Activated T-cell treated with anti-CD3 and anti-CD28 coated beads, Interleukin-2, amount 50 U/mL, for 48 hours (primary cell): ENCODE measurements at regions not wholly inside any gene's neighbourhood (a gene's known extent, or its start where the extent isn't known, plus 50 kb on each side); places are given as distances from the start of the nearest gene placed in this dataset.
"Not testable (repeated sequence)": the region's sequence is repeated elsewhere in the genome, so short reads cannot be mapped to it uniquely, and the experiment has no call there.

ENCODE experiments used
- DNase-seq, 2 experiments: peaks; one replicate each; pipeline ENCODE4 v3.0.0-alpha.2; 2020

DNA sequence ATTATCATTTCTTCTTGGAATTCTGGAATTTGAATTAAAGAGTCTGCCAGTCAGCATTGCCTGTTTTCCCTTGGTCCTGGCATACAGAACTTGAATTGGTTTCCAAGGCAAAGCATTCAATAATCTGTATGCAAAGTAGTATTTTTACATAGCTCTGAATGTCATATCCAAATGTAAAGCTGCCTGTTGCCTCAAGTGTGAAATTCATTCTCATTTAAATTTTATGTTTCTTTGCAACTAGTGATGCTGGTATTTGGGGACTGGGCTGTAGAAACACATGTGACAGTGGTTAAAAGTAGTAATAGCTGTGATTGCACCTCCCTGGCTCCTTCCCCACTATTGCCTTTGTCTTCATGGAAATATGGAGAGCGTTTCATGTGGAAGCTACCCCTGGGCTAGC, 743.9 kb upstream of the GOLIM4 start:
- DNase-seq = no peak

GRCh38 chr3:168834558-168834957, 738.8 kb upstream of the GOLIM4 start:
- no peak for DNase-seq

DNA sequence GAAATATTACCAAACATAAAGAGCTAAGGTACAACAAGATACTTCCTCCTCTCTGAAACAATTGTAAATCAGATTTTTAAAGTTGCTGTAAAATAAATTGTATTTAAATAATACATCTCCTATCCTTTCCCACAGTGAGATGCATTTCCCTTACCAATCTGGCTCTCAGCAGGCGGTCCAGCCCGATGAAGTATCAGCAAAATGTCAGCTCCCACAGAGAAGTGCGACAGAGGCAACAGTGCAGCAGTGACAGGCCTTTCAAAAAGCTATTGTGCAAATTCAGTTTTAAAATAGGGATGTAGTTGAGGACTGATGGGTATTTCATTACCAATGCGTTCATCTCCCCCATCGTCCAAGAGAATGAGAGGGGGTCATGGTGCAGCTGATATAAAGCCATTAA, 733.2 kb upstream of the GOLIM4 start:
- no peak for DNase-seq

DNA sequence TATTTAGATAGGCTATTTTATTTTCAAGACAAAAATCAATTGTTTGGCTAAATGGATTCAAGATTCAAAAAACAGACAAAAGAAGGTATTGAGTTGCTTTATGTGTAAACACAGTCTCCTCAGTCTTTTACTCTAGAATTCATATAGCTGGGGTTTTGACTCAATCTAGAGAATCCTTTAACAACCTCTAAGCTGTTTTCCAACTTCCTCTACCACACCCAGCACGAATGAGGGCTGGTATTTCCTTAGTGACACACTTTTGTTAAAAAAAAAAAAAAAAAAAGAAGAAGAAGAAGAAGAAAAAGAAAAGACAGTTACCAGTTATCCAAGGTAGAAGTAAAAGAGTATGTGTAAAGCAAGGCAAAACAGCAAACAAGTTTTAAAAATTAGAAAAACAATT, 732.8 kb upstream of the GOLIM4 start:
- DNase-seq = no peak

DNA sequence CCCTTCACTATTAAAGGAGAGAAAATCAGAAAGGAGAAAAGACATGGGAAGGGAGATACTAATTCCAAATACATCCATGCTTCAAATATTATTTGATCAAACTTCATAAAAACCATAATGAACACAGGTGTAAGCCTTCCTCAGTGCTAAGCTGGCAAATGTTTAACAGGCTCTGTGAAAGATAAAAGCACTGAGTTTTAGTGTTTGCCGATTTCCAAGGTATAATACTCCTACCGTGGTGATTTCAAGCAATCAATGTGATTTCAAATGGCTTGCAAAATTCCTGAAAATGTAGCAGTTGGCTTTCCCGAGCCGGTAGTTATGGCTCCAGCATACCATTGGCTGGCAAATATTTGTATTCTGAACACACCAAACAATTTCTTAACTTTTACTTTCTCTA, 732.3 kb upstream of the GOLIM4 start:
- DNase-seq = no peak

GRCh38 chr3:168824107-168824506, 728.4 kb upstream of the GOLIM4 start:
- no peak for DNase-seq

GRCh38 chr3:168823466-168823865, 727.7 kb upstream of the GOLIM4 start:
- DNase-seq = no peak

DNA sequence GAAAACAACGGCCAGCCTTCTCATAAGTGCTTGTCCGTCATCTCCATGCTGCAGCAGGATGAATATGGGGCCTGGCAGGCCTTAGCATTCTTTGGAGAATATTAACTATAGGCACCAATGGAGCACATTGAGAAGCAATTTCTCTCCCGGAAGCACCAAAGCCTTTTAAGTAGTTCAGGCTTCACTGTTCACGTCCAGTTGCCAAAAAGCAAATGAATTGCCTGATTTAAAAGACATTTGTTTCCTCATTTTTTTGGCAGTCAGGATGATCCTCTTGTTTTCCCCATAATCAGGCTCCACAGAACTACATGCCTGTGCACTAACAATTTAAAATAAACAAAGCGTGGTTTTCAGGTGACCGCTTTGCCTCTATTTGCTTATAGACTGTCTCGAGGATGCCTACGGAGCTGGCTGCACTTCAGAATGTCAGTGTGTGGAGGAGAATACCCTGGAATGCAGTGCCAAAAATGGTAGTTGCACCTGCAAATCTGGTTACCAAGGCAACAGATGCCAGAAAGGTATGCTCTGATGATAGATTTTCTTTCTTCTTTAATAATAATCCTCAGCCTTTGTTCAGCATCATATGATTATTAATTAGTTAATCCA, 725.2 kb upstream of the GOLIM4 start:
- no peak for DNase-seq

GRCh38 chr3:168817177-168817576, 721.5 kb upstream of the GOLIM4 start:
- no peak for DNase-seq

GRCh38 chr3:168815946-168816345, 720.2 kb upstream of the GOLIM4 start:
- DNase-seq = no peak

GRCh38 chr3:168813225-168813802, 717.6 kb upstream of the GOLIM4 start:
- DNase-seq = no peak

GRCh38 chr3:168812234-168812633, 716.5 kb upstream of the GOLIM4 start:
- DNase-seq = no peak

DNA sequence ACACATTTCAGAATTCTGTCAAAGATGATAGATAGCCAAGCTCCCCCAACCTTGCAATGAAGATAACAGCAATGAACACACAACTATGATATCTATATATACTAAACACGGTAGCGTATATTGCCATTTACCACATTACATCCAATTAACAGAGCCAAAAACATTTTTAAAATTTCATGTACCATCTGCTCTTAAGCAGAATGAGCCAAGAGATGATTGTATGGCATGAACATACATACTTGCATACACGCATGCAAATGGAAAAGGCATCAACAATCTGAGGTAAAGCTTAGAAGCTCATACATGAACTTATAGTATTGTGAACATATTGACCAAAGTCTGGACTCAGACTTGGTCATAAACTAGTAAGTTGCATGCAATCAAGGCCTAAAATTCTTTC, 712.9 kb upstream of the GOLIM4 start:
- DNase-seq = no peak

DNA sequence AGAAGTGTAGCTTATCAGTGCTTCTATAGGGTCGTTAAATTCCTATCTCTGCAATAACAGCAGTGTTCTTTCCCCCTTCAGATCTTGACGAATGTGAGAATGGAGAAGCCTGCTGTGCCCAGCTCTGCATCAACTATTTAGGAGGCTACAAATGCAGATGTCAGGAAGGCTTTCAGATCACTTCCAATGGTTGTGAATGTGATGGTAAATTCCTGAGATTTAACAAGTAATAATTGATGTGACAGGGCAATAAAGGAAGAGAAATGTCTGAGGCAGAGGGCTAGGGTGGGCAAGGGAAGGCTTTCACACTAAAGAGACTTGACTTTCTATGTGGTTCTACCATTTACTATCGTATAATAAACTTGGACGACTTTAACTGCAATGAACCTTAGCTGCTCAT, 711.7 kb upstream of the GOLIM4 start:
- DNase-seq = no peak

GRCh38 chr3:168806871-168807270, 711.1 kb upstream of the GOLIM4 start:
- DNase-seq = no peak

GRCh38 chr3:168803536-168803935, 707.8 kb upstream of the GOLIM4 start:
- DNase-seq = no peak

DNA sequence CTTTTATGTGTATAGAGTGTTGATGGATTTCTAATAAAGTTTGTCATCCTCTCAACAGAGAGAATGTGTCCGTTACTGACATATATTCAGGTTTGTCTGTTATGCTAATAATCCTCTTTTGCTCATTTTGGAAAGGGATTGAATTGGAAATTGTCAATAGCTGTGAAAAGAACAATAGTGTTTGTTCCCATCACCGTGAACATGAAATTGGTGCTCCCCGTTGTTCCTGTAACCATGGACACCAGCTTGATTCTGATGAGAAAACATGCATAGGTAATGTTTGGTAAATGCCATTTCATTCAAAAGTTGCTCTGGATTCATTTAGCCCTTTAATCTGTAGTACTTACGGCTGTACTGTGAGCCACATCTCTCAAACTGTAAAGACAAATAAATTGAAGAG, 707.0 kb upstream of the GOLIM4 start:
- DNase-seq = no peak

DNA sequence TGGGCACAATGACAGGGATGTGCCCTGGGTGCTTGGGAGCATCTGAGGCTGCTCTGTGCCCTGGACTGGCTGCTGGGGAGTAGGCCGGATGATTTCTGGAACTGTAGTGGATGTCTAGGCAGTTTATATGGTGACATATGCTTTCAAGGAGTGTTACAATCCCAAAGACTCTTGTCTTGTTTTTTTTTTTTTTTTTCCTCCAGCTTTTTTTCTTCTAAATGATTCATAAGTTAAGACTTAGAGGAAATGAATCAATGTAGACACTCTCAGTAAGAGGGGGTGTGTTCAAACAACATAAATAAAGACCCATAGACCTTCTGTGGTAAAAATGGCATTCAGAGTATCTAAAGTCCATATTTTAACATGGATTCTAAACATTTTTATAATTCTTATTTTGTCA, 706.1 kb upstream of the GOLIM4 start:
- DNase-seq = no peak

- DNase-seq = no peak
These were observed 700.6 kb upstream of the GOLIM4 start for GRCh38 chr3:168796339-168796738.

DNA sequence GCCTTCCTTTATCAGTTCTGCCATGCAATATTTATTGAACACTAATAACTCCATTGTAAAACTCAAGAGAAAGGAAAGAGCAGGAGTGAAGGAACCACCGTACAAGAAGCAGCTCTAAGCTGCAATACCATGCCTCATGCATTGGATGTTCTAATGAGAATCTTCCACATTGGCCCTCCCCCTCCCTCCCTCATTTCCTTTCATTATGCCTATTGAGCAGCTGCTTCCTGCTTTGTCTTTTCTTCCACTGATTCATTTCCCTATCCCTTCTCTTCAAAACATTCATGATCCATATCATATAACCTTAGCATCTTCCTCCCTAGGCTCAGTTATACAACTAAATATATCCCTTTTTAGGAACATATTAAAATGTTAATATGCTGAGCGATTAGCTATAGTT, 698.7 kb upstream of the GOLIM4 start:
- DNase-seq = no peak

DNA sequence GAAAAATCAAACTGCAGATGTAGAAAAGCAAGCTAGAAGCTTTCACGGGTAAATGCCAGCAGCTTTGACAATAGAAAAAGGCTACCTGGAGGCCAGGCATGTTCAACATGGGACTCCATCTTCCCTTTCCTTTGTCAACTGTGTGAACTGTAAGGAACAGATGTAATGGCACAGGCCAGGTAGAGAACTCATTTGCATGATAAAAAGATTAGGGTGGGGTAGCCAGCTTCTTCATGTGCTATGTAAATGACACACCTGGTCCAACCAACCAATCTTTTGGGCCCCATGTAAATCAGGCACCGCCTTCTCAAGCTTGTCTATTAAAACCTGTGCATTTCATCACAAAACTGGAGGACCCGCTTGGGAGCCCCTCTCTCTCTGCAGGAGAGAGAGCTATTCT, 686.5 kb upstream of the GOLIM4 start:
- no peak for DNase-seq

GRCh38 chr3:168779970-168780645, 684.4 kb upstream of the GOLIM4 start:
- not testable (repeated sequence) for DNase-seq

GRCh38 chr3:168753724-168754123, 658.0 kb upstream of the GOLIM4 start:
- DNase-seq = no peak

GRCh38 chr3:168752339-168752738, 656.6 kb upstream of the GOLIM4 start:
- no peak for DNase-seq

GRCh38 chr3:168747697-168748096, 652.0 kb upstream of the GOLIM4 start:
- DNase-seq = no peak
